Esophagus muscularis mucosa (tissue), 4 donors: ENCODE measurements at regions not wholly inside any gene's neighbourhood (a gene's known extent, or its start where the extent isn't known, plus 50 kb on each side); places are given as distances from the start of the nearest gene placed in this dataset.

ENCODE experiments used
- DNase-seq: peaks from one replicate; pipeline ENCODE4 v3.0.0-alpha.2; 2017; ENCODE audit errors: extremely low spot score
- H3K27ac ChIP-seq, 4 donors: fragments of 200-600 bp; sonication (generic); replicated peaks in 1 of 4; 1 replicate in 3 of 4; 2 replicates in 1 of 4; pipeline ENCODE4 v1.5.1; 2016 to 2019; ENCODE audit warnings: mild to moderate bottlenecking in 1 of 4
- H3K27me3 ChIP-seq, 4 donors: fragments of 200-600 bp; sonication (generic); one replicate each; pipeline versions ENCODE4 v1.5.1 to v1.6.0; 2016 to 2019
- H3K36me3 ChIP-seq, 4 donors: fragments of 200-600 bp; sonication (generic); one replicate each; pipeline ENCODE4 v1.5.1; 2016 to 2019
- H3K4me1 ChIP-seq, 4 donors: fragments of 200-600 bp; sonication (generic); one replicate each; pipeline ENCODE4 v1.5.1; 2016 to 2019
- H3K4me3 ChIP-seq, 4 donors: fragments of 200-600 bp; sonication (generic); 1 replicate in 2 of 4; 2 replicates in 2 of 4; pipeline ENCODE4 v1.5.1; 2016 to 2019; ENCODE audit warnings: mild to moderate bottlenecking in 4 of 4, moderate library complexity in 1 of 4
- H3K9me3 ChIP-seq, 4 donors: fragments of 200-600 bp; sonication (generic); 1 replicate in 3 of 4; 2 replicates in 1 of 4; pipeline ENCODE4 v1.5.1; 2016 to 2019
- EP300 ChIP-seq: sonication (generic); formaldehyde crosslinking; IDR thresholded peaks from one replicate; pipeline ENCODE4 v1.6.1; 2017; ENCODE audit warnings: antibody characterized with exemption
- POLR2A ChIP-seq: fragments of 450-650 bp; IDR thresholded peaks from one replicate; pipeline ENCODE4 v1.6.1; 2017; ENCODE audit warnings: antibody characterized with exemption, moderate library complexity, mild to moderate bottlenecking, low read depth
- POLR2AphosphoS5 ChIP-seq, 2 donors: sonication (generic); formaldehyde crosslinking; IDR thresholded peaks; one replicate each; pipeline ENCODE4 v1.6.1; 2017; ENCODE audit warnings: antibody characterized with exemption in 2 of 2
- WGBS: methylation state at CpG from one replicate; pipeline ENCODE4 v1.1.5; 2018; 5-methylcytosine and 5-hydroxymethylcytosine counted together
- intact Hi-C: fragments of 100-400 bp; cut with DNase I; formaldehyde crosslinking; loops from one replicate; pipeline ENCODE4 v1.15.1; 2023
- TF ChIP-seq, protein P1 (sequence below), 3 experiments: fragments of 200-600 bp in 2 of 3; fragments of 450-650 bp in 1 of 3; sonication (generic) in 2 of 3; IDR thresholded peaks; one replicate each; pipeline ENCODE4 v1.5.1; 2017 to 2019; ENCODE audit warnings: antibody characterized with exemption in 3 of 3, mild to moderate bottlenecking in 2 of 3, moderate library complexity in 1 of 3

GRCh38 chr2:12432985-12433625 is 283.6 kb upstream of the TRIB2 start:
- TF ChIP-seq POLR2AphosphoS5 (IDR thresholded peaks at IDR 0.05): no peak
- TF ChIP-seq, protein P1, sequence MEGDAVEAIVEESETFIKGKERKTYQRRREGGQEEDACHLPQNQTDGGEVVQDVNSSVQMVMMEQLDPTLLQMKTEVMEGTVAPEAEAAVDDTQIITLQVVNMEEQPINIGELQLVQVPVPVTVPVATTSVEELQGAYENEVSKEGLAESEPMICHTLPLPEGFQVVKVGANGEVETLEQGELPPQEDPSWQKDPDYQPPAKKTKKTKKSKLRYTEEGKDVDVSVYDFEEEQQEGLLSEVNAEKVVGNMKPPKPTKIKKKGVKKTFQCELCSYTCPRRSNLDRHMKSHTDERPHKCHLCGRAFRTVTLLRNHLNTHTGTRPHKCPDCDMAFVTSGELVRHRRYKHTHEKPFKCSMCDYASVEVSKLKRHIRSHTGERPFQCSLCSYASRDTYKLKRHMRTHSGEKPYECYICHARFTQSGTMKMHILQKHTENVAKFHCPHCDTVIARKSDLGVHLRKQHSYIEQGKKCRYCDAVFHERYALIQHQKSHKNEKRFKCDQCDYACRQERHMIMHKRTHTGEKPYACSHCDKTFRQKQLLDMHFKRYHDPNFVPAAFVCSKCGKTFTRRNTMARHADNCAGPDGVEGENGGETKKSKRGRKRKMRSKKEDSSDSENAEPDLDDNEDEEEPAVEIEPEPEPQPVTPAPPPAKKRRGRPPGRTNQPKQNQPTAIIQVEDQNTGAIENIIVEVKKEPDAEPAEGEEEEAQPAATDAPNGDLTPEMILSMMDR (IDR thresholded peaks at IDR 0.05): no peak
- no peak for TF ChIP-seq EP300
- no peak for TF ChIP-seq POLR2A
- Histone ChIP-seq H3K36me3 (no peaks in the 10 kb centered on the region), H3K27me3 (no peaks in the 10 kb centered on the region), H3K27ac (no peak overlapping the region), H3K4me1 (peaks cover 0 to 37% (median 36%) of the 10 kb centered on the region in 4 donors), H3K4me3 (no peak overlapping the region), H3K9me3 (no peaks in the 10 kb centered on the region)
- DNase-seq: no peak
- intact Hi-C loops: no loop called here
- 65% methylated on average over 2 of the region's 2 CpGs for WGBS

DNA sequence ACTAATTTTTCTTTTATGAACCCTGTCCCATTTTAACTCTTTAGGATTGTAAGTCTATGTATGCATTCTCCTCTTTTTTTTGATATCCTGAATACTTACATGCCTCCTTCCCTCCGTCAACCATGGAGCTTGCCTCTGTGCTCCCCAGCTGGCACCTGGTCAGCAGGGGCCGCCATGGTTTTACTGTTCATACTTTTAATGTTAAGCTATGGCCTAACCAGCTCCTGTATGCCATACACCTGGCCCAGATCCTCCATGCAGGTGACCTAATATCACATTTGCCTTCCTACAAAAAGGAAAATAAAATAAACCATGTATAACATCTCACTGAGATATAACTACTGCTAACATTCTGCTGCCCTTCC is 283.1 kb upstream of the TRIB2 start:
- peaks cover 0 to 32% (median 31%) of the 10 kb centered on the region in 4 donors for H3K4me1 ChIP-seq
- 97% methylated on average over 2 of the region's 2 CpGs for WGBS

DNA sequence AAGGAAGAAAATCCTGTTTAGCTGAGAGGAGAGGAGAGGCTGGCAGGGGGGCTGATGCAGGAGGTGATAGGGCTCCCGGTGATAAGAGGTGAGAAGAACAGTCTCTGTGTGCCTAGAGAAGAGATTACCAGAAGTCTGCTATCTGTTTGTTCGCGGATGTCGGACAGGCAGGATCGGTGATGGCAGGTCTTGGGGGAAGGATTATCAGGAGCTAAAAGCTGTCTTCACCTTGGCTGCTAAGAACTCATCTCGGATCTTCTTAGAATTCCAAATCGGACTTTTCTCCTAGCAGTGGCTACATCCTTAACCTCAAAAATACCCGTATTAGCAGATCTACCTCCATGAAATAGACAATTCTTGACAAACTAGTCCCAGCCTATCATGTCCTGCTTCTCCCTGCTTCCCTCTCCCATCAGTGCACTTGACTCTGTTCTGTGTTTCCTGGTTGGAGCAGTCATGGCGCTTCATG is 282.1 kb upstream of the TRIB2 start:
- no peaks in the 10 kb centered on the region for H3K27me3 ChIP-seq
- intact Hi-C loops: no loop called here
- no peak overlapping the region for H3K27ac ChIP-seq
- H3K4me3 ChIP-seq: no peak overlapping the region
- DNase-seq: no peak
- H3K36me3 ChIP-seq: no peaks in the 10 kb centered on the region
- no peaks in the 10 kb centered on the region for H3K9me3 ChIP-seq
- peaks cover 0 to 21% (median 21%) of the 10 kb centered on the region in 4 donors for H3K4me1 ChIP-seq
- TF ChIP-seq, protein P1 (IDR thresholded peaks at IDR 0.05): no peak
- TF ChIP-seq POLR2AphosphoS5 (IDR thresholded peaks at IDR 0.05) (no peak), EP300 (no peak), POLR2A (no peak)
- WGBS: 94% methylated on average over 9 of the region's 9 CpGs

More for the DNA sequence above, 283.1 kb upstream of the TRIB2 start:
- DNase-seq: no peak
- TF ChIP-seq POLR2A: no peak
- TF ChIP-seq POLR2AphosphoS5 (IDR thresholded peaks at IDR 0.05): no peak
- TF ChIP-seq EP300: no peak
- TF ChIP-seq, protein P1 (IDR thresholded peaks at IDR 0.05): no peak
- no peaks in the 10 kb centered on the region for H3K27me3 ChIP-seq
- no peaks in the 10 kb centered on the region for H3K9me3 ChIP-seq
- intact Hi-C loops: no loop called here
- no peak overlapping the region for H3K4me3 ChIP-seq
- no peaks in the 10 kb centered on the region for H3K36me3 ChIP-seq
- H3K27ac ChIP-seq: no peak overlapping the region

DNA sequence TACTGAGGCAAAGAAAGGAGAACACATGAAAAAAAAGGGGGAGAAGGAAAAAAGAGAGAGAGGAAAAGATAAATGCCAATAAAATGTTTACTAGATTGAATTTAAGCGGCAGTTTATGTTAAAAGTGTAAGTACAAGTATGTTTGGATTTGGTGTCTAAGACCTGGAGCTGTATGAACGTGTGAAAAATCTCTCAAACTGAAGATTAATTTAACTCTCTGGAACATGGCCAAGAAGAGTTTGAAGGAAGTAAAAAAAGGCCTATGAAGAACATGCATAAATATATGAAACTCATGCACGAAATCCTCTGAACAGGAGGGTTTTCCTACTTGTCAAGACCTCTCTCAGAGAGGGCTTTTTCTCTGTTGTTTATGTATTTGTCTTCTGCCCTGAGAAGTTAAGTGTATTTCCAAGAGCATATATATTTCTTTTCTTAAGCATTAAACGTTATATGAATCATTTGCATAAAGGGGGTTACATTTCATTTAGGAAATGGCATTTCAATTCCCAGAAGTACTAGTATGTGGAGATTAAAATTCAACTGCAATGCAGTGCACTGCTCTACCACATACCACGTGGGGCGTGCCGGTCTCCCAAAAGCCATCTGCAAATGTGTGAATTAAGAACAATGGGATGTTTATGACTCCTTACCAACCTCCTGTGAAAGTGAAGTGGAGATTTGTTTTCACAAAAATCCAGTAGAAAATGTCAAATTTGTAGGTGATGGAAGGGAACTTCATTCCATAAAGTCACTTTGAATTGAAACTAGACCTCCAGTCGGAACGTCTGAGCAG is 281.1 kb upstream of the TRIB2 start:
- H3K27ac ChIP-seq: no peak overlapping the region
- H3K27me3 ChIP-seq: no peaks in the 10 kb centered on the region
- peaks cover 0 to 12% (median 11%) of the 10 kb centered on the region in 4 donors for H3K4me1 ChIP-seq
- TF ChIP-seq, protein P1 (IDR thresholded peaks at IDR 0.05): no peak
- TF ChIP-seq POLR2AphosphoS5 (IDR thresholded peaks at IDR 0.05) (no peak), POLR2A (no peak), EP300 (no peak)
- no peak for DNase-seq
- no peaks in the 10 kb centered on the region for H3K9me3 ChIP-seq
- intact Hi-C loops: no loop called here
- WGBS: 69% methylated on average over 9 of the region's 9 CpGs
- H3K36me3 ChIP-seq: no peaks in the 10 kb centered on the region
- no peak overlapping the region for H3K4me3 ChIP-seq
